GM23248 (cell line): ENCODE measurements at regions not wholly inside any gene's neighbourhood (a gene's known extent, or its start where the extent isn't known, plus 50 kb on each side); places are given as distances from the start of the nearest gene placed in this dataset.
A peak's percentile ranks its signal among the peaks of the same experiment; 100 is the strongest.

ENCODE experiments used
- DNase-seq: peaks from one replicate; pipeline ENCODE4 v3.0.0-alpha.2; 2015
- H2AFZ ChIP-seq: fragments of 200-600 bp; sonication (generic); 2 replicates; pipeline ENCODE4 v1.6.1; 2016; ENCODE audit warnings: antibody characterized with exemption
- H3F3A ChIP-seq: fragments of 200-600 bp; sonication (generic); 2 replicates; pipeline ENCODE4 v1.6.1; 2016; ENCODE audit warnings: mild to moderate bottlenecking, antibody characterized with exemption, mixed run types; ENCODE audit not compliant: insufficient read depth
- H3K27ac ChIP-seq: fragments of 200-600 bp; sonication (generic); 2 replicates; pipeline ENCODE4 v1.5.1; 2016; ENCODE audit warnings: mild to moderate bottlenecking
- H3K27me3 ChIP-seq: fragments of 200-600 bp; sonication (generic); replicated peaks from 2 replicates; pipeline ENCODE4 v1.6.1; 2016; ENCODE audit warnings: mild to moderate bottlenecking; ENCODE audit not compliant: insufficient read depth
- H3K36me3 ChIP-seq: fragments of 200-600 bp; sonication (generic); 2 replicates; pipeline ENCODE4 v1.6.1; 2016; ENCODE audit warnings: low read depth, mild to moderate bottlenecking
- H3K4me1 ChIP-seq: fragments of 200-600 bp; sonication (generic); 2 replicates; pipeline ENCODE4 v1.6.1; 2016; ENCODE audit warnings: mild to moderate bottlenecking; ENCODE audit not compliant: insufficient read depth
- H3K4me2 ChIP-seq: fragments of 200-600 bp; sonication (generic); one replicate; pipeline ENCODE4 v1.6.1; 2016; ENCODE audit warnings: mild to moderate bottlenecking; ENCODE audit not compliant: unreplicated experiment
- H3K4me3 ChIP-seq: fragments of 200-600 bp; sonication (generic); 2 replicates; pipeline ENCODE4 v1.5.1; 2016; ENCODE audit warnings: mild to moderate bottlenecking
- H3K79me2 ChIP-seq: fragments of 200-600 bp; sonication (generic); 2 replicates; pipeline ENCODE4 v1.6.1; 2016; ENCODE audit warnings: mild to moderate bottlenecking; ENCODE audit not compliant: insufficient read depth
- H3K9ac ChIP-seq: fragments of 200-600 bp; sonication (generic); 2 replicates; pipeline ENCODE4 v1.6.1; 2016; ENCODE audit warnings: mild to moderate bottlenecking
- H3K9me2 ChIP-seq: fragments of 200-600 bp; sonication (generic); 2 replicates; pipeline ENCODE4 v1.6.1; 2016; ENCODE audit warnings: mixed run types, mild to moderate bottlenecking, moderate library complexity; ENCODE audit not compliant: insufficient read depth
- H3K9me3 ChIP-seq: fragments of 200-600 bp; sonication (generic); one replicate; pipeline ENCODE4 v1.6.1; 2017; ENCODE audit warnings: low read depth
- H4K20me1 ChIP-seq: fragments of 200-600 bp; sonication (generic); 2 replicates; pipeline ENCODE4 v1.6.0; 2016; ENCODE audit not compliant: insufficient read depth
- EZH2 ChIP-seq: fragments of 200-600 bp; sonication (generic); IDR thresholded peaks from 2 replicates; pipeline ENCODE4 v1.6.1; 2018; ENCODE audit warnings: antibody characterized with exemption, mild to moderate bottlenecking; ENCODE audit not compliant: insufficient read depth, poor library complexity, severe bottlenecking
- EZH2phosphoT487 ChIP-seq: fragments of 200-600 bp; sonication (generic); IDR thresholded peaks from 2 replicates; pipeline ENCODE4 v1.6.1; 2018; ENCODE audit warnings: antibody characterized with exemption, moderate library complexity, mild to moderate bottlenecking, low read depth; ENCODE audit not compliant: insufficient read depth
- WGBS, 2 experiments: methylation state at CpG; one replicate each; pipeline ENCODE4 v1.1.6; 2015 to 2017; ENCODE audit warnings: low lambda C conversion rate in 2 of 2, low coverage in 1 of 2; ENCODE audit errors: missing lambda C conversion rate in 2 of 2; 5-methylcytosine and 5-hydroxymethylcytosine counted together
- in situ Hi-C: fragments of 300-500 bp; cut with MboI; formaldehyde crosslinking; loops from 2 replicates; pipeline ENCODE4 v1.15.0; 2020

DNA sequence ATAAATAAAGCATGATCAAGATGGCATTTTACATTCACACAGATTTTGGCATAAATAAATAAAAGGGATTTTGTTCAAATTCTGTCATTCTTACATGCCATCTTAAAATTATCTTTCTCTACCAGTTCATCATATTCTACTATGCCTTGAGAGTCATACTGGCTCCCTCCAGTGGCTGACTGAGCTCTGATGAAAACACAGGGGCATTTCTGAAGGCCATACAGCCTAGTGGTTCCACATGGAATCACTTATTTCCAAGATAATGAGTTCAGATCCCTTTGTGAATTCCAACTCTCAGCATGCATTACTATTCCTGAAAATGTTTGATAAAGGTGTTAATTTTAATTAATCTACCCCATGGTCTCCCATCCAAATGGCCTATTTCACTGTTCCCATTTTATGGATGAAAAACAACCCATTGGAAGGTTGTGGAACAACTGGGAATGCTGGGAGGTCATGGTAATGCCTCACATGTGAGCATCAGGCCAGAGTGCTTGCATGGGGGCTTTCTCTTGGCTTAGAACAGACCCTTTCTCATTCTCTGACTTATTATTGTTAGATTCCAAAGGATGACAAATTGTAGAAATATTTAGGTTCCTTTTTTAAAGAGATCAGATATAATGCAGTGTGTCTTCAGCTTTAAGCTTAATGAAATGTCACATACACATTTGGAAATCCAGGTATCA is 622.4 kb upstream of the PKN2 start:
- no peaks in the 10 kb centered on the region for H4K20me1 ChIP-seq
- H3K4me3 ChIP-seq: no peak overlapping the region
- no peak overlapping the region for H3K27ac ChIP-seq
- H3K27me3 ChIP-seq: no peaks in the 10 kb centered on the region
- in situ Hi-C loops: loop anchor here (25.0 kb wide), 1 partner anchor 724 kb away; the partner anchor contains the start of gene LMO4
- peaks cover 8% of the 10 kb centered on the region for H3K4me1 ChIP-seq
- H3K4me2 ChIP-seq: no peak overlapping the region
- no peaks in the 10 kb centered on the region for H3K79me2 ChIP-seq
- TF ChIP-seq EZH2 (no peak), EZH2phosphoT487 (no peak)
- H3K36me3 ChIP-seq: no peaks in the 10 kb centered on the region
- H3K9me3 ChIP-seq: no peaks in the 10 kb centered on the region
- no peak overlapping the region for H3K9ac ChIP-seq
- H2AFZ ChIP-seq: no peak overlapping the region
- DNase-seq: peak; percentile 82
- no peaks in the 10 kb centered on the region for H3F3A ChIP-seq
- no peaks in the 10 kb centered on the region for H3K9me2 ChIP-seq

DNA sequence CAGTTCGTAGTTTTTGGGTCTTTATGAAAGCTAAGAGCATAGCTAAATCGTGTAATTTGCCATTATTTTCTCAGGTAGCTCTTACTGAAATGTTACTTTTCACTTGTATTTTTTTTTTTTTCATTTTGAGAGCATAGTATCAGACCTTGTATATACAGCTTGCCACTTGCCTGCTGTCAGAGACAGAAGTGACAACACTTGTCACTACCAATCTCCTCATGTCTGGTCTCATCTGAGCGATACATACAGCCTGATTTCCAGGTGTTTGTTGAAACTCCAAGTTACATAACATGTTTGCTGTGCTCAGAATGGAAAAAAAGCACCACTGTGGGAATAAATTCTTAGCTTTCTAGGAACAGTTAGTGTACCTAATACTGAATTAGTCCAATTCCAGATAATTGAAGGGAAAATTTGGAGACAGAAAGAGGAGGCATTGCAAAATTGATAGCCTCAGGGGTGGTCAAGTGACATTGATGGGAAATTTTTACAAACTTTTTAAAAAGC is 621.4 kb upstream of the PKN2 start:
- no peak overlapping the region for H3K4me2 ChIP-seq
- no peaks in the 10 kb centered on the region for H3K27me3 ChIP-seq
- H4K20me1 ChIP-seq: no peaks in the 10 kb centered on the region
- H3K4me3 ChIP-seq: no peak overlapping the region
- no peaks in the 10 kb centered on the region for H3K79me2 ChIP-seq
- H3K36me3 ChIP-seq: no peaks in the 10 kb centered on the region
- 94 to 100% methylated on average over 3 of the region's 3 CpGs for WGBS, 2 experiments
- H2AFZ ChIP-seq: no peak overlapping the region
- TF ChIP-seq EZH2: no peak
- no peak for TF ChIP-seq EZH2phosphoT487
- H3K9me3 ChIP-seq: no peaks in the 10 kb centered on the region
- no peaks in the 10 kb centered on the region for H3F3A ChIP-seq
- H3K9me2 ChIP-seq: no peaks in the 10 kb centered on the region
- no peak overlapping the region for H3K27ac ChIP-seq
- no peak for DNase-seq
- H3K9ac ChIP-seq: no peak overlapping the region
- in situ Hi-C loops: loop anchor here (25.0 kb wide), 1 partner anchor 725 kb away; the partner anchor contains the start of gene LMO4
- H3K4me1 ChIP-seq: peaks cover 8% of the 10 kb centered on the region

DNA sequence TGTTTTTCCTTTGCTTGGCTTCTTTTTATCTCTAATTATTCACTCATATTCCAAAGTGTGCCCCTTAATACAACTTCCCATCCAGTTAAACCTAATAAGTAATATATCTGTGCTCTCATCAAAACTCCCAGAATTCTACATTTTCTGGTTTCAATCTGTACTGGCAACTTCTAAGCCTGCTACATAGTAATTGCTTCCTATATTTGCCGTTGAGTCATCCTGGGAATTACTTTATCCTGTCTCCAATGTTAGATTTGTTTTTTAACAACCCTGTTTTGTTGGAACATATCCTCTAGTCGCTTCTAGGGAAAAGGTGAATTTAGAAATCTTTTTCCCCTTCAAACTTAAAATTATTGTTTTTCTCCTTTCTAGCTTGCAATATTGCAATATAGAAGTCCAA is 620.5 kb upstream of the PKN2 start:
- Histone ChIP-seq H3K4me1 (peaks cover 8% of the 10 kb centered on the region), H3K36me3 (no peaks in the 10 kb centered on the region), H3K9me2 (no peaks in the 10 kb centered on the region), H3K9me3 (no peaks in the 10 kb centered on the region), H3K79me2 (no peaks in the 10 kb centered on the region), H2AFZ (peak overlapping the region; percentile 27; the same call in 1 of the 2 replicates), H3K4me3 (no peak overlapping the region), H3F3A (no peaks in the 10 kb centered on the region), H4K20me1 (no peaks in the 10 kb centered on the region), H3K9ac (no peak overlapping the region), H3K27ac (no peak overlapping the region), H3K4me2 (no peak overlapping the region), H3K27me3 (no peaks in the 10 kb centered on the region)
- 72 to 85% methylated on average over 2 of the region's 2 CpGs for WGBS, 2 experiments
- DNase-seq: peak; percentile 31
- TF ChIP-seq EZH2phosphoT487 (no peak), EZH2 (no peak)
- in situ Hi-C loops: loop anchor here (25.0 kb wide), 1 partner anchor 726 kb away; the partner anchor contains the start of gene LMO4

DNA sequence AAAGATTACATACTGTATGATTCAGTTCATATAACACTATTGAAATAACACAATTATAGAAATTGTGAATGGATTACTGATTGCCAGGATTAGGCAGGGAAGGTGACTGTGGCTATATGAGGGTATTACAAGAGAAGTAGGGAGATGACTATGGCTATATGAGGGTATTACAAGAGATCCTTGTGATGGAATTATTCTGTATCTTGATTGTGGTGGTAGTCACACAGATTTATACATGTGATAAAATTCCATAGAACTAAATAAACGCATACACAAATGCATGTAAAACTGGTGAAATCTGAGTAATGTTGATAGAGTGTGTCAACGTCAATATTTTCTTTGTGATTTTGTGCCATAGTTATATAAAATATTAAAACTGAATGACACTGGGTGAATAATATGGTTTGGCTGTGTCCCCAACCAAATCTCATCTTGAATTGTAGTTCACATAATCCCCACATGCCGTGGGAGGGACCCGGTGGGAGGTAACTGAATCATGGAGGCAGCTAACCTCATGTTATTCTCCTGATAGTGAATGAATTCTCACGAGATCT is 615.6 kb upstream of the PKN2 start:
- no peaks in the 10 kb centered on the region for H3K79me2 ChIP-seq
- H3F3A ChIP-seq: no peaks in the 10 kb centered on the region
- no peak overlapping the region for H2AFZ ChIP-seq
- H3K27me3 ChIP-seq: no peaks in the 10 kb centered on the region
- H3K4me1 ChIP-seq: no peaks in the 10 kb centered on the region
- no peak overlapping the region for H3K4me3 ChIP-seq
- DNase-seq: no peak
- H3K36me3 ChIP-seq: no peaks in the 10 kb centered on the region
- H3K4me2 ChIP-seq: no peak overlapping the region
- no peaks in the 10 kb centered on the region for H4K20me1 ChIP-seq
- no peaks in the 10 kb centered on the region for H3K9me3 ChIP-seq
- H3K9ac ChIP-seq: no peak overlapping the region
- H3K9me2 ChIP-seq: no peaks in the 10 kb centered on the region
- no peak overlapping the region for H3K27ac ChIP-seq
- TF ChIP-seq EZH2phosphoT487: no peak
- no peak for TF ChIP-seq EZH2
- 72 to 77% methylated on average over 5 of the region's 5 CpGs for WGBS, 2 experiments
- in situ Hi-C loops: loop anchor here (25.0 kb wide), 1 partner anchor 731 kb away; the partner anchor contains the start of gene LMO4
